Posterior vena cava (tissue), 2 donors: ENCODE measurements at regions not wholly inside any gene's neighbourhood (a gene's known extent, or its start where the extent isn't known, plus 50 kb on each side); places are given as distances from the start of the nearest gene placed in this dataset.
"Not testable (repeated sequence)": the region's sequence is repeated elsewhere in the genome, so short reads cannot be mapped to it uniquely, and the experiment has no call there.

Experiments
- DNase-seq: peaks from one replicate; pipeline ENCODE4 v3.0.0-alpha.2; 2020; ENCODE audit warnings: low spot score
- intact Hi-C, 2 donors: fragments of 100-400 bp; cut with DNase I; formaldehyde crosslinking; loops; one replicate each; pipeline versions ENCODE4 v1.14.1 to v1.14.2; 2022 to 2023
- donor health status: DM: yes; HTN: yes; CAD: no.
- donor health status: DM: yes; HTN: yes; CAD: no.

- no peak for DNase-seq
- intact Hi-C loops: no loop called here
These were observed 516.9 kb downstream of the PDHA2 start for GRCh38 chr4:96356591-96357370.

- intact Hi-C loops: no loop called here
- no peak for DNase-seq
These were observed 526.7 kb downstream of the PDHA2 start for GRCh38 chr4:96366632-96367031.

- no peak for DNase-seq
- intact Hi-C loops: no loop called here
These were observed 535.5 kb downstream of the PDHA2 start for GRCh38 chr4:96375367-96375766.

- DNase-seq: no peak
- intact Hi-C loops: no loop called here
These were observed 539.6 kb downstream of the PDHA2 start for GRCh38 chr4:96379524-96379923.

- intact Hi-C loops: no loop called here
- no peak for DNase-seq
These were observed 540.2 kb downstream of the PDHA2 start for GRCh38 chr4:96380106-96380505.

- no peak for DNase-seq
- intact Hi-C loops: no loop called here
These were observed 543.5 kb downstream of the PDHA2 start for GRCh38 chr4:96383349-96383748.

- DNase-seq: no peak
- intact Hi-C loops: no loop called here
These were observed 549.9 kb downstream of the PDHA2 start for GRCh38 chr4:96389770-96390169.

- intact Hi-C loops: no loop called here
These were observed 550.5 kb downstream of the PDHA2 start for GRCh38 chr4:96390404-96390803.

GRCh38 chr4:96395747-96396146 lies 555.9 kb downstream of the PDHA2 start:
- no peak for DNase-seq
- intact Hi-C loops: no loop called here

More at GRCh38 chr4:96390404-96390803, 550.5 kb downstream of the PDHA2 start:
- no peak for DNase-seq

GRCh38 chr4:96406742-96407141 lies 566.8 kb downstream of the PDHA2 start:
- intact Hi-C loops: no loop called here
- no peak for DNase-seq

GRCh38 chr4:96407225-96407624 lies 567.3 kb downstream of the PDHA2 start:
- intact Hi-C loops: no loop called here

GRCh38 chr4:96407738-96408463 lies 568.0 kb downstream of the PDHA2 start:
- intact Hi-C loops: no loop called here
- DNase-seq: no peak

More at GRCh38 chr4:96407225-96407624, 567.3 kb downstream of the PDHA2 start:
- no peak for DNase-seq

GRCh38 chr4:96414853-96415252 lies 575.0 kb downstream of the PDHA2 start:
- intact Hi-C loops, DNase-seq: not testable (repeated sequence)

GRCh38 chr4:96429657-96430056 lies 589.8 kb downstream of the PDHA2 start:
- DNase-seq: no peak
- intact Hi-C loops: no loop called here

GRCh38 chr4:96431094-96431493 lies 591.2 kb downstream of the PDHA2 start:
- DNase-seq: no peak
- intact Hi-C loops: no loop called here

- intact Hi-C loops: no loop called here
- no peak for DNase-seq
These were observed 608.5 kb downstream of the PDHA2 start for GRCh38 chr4:96448315-96448872.

GRCh38 chr4:96455045-96455720 lies 615.3 kb downstream of the PDHA2 start:
- DNase-seq: no peak
- intact Hi-C loops: no loop called here

GRCh38 chr4:96458031-96458430 lies 618.1 kb downstream of the PDHA2 start:
- DNase-seq, intact Hi-C loops: not testable (repeated sequence)

- no peak for DNase-seq
- intact Hi-C loops: no loop called here
These were observed 619.2 kb downstream of the PDHA2 start for GRCh38 chr4:96459105-96459504.

- DNase-seq: no peak
- intact Hi-C loops: no loop called here
These were observed 625.9 kb downstream of the PDHA2 start for GRCh38 chr4:96465834-96466233.
